IPS-20b (cell line): ENCODE measurements at regions not wholly inside any gene's neighbourhood (a gene's known extent, or its start where the extent isn't known, plus 50 kb on each side); places are given as distances from the start of the nearest gene placed in this dataset.
"Not testable (repeated sequence)": the region's sequence is repeated elsewhere in the genome, so short reads cannot be mapped to it uniquely, and the experiment has no call there.

Experiments used
- H3K27ac ChIP-seq: one replicate; pipeline ENCODE4 v1.5.1; 2013; ENCODE audit warnings: low read length
- H3K27me3 ChIP-seq: 2 replicates; pipeline ENCODE4 v1.6.1; 2013; ENCODE audit warnings: mild to moderate bottlenecking, low read length, inconsistent platforms; ENCODE audit not compliant: insufficient read depth
- H3K36me3 ChIP-seq: 2 replicates; pipeline ENCODE4 v1.6.1; 2013; ENCODE audit warnings: low read depth, mild to moderate bottlenecking, inconsistent platforms, low read length, moderate library complexity; ENCODE audit not compliant: insufficient read depth
- H3K4me1 ChIP-seq: 2 replicates; pipeline ENCODE4 v1.6.1; 2013; ENCODE audit warnings: mild to moderate bottlenecking, control low read depth, inconsistent platforms, low read length, moderate library complexity; ENCODE audit not compliant: insufficient read depth
- H3K4me3 ChIP-seq: 2 replicates; pipeline ENCODE4 v1.5.1; 2013; ENCODE audit warnings: mild to moderate bottlenecking, low read length, inconsistent platforms
- H3K9ac ChIP-seq: 2 replicates; pipeline ENCODE4 v1.6.1; 2013; ENCODE audit warnings: low read depth, mild to moderate bottlenecking, inconsistent platforms, low read length, moderate library complexity
- H3K9me3 ChIP-seq: 2 replicates; pipeline ENCODE4 v1.6.1; 2013; ENCODE audit warnings: mild to moderate bottlenecking, low read depth, low read length, inconsistent platforms; ENCODE audit not compliant: insufficient read depth

DNA sequence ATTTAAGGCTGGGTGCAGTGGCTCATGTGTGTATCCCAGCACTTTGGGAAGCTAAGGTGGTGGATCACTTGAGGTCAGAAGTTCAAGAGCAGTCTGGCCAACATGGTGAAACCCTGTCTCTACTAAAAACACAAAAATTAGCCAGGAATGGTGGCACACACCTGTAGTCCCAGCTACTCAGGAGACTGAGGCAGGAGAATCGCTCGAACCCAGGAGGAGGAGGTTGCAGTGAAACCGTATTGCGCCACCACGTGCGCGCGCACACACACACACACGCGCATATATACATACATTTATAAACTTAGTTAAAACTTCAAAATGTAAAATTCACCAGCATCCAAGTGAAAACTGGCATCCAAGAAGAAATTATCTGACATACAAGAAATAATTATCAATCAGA is 753.7 kb upstream of the SLITRK5 start:
- not testable (repeated sequence) for H3K27ac ChIP-seq, H3K9ac ChIP-seq, H3K27me3 ChIP-seq, H3K4me1 ChIP-seq, H3K9me3 ChIP-seq, H3K4me3 ChIP-seq, H3K36me3 ChIP-seq

GRCh38 chr13:86918682-86919081 is 752.5 kb upstream of the SLITRK5 start:
- no peak overlapping the region for H3K27ac ChIP-seq
- H3K36me3 ChIP-seq = no peaks in the 10 kb centered on the region
- peaks cover 8% of the 10 kb centered on the region; the same call in 1 of the 2 replicates for H3K4me1 ChIP-seq
- no peak overlapping the region for H3K4me3 ChIP-seq
- no peak overlapping the region for H3K9ac ChIP-seq
- H3K27me3 ChIP-seq = no peaks in the 10 kb centered on the region; the same call in 1 of the 2 replicates
- no peaks in the 10 kb centered on the region for H3K9me3 ChIP-seq

DNA sequence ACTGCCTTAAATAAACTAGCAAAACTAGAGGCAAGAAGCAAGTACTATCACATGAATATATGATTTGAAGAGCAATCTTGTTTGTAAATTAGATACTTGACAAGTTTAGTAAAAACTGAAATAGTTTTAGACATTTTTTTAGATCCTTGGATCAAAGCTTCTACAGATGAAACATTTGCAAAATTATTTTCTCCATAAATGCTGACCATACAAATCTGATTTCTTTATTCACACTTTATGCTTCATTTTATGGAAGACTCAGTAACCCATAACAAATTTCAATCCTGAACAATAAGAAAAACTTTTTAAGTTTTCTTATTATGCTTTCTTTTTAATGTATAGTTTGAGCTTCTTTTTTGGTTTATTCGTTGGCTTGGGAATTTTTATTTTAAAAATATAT is 750.2 kb upstream of the SLITRK5 start:
- H3K36me3 ChIP-seq = no peaks in the 10 kb centered on the region
- no peaks in the 10 kb centered on the region for H3K27me3 ChIP-seq
- no peak overlapping the region for H3K9ac ChIP-seq
- no peak overlapping the region for H3K4me3 ChIP-seq
- H3K4me1 ChIP-seq = peaks cover 8% of the 10 kb centered on the region; the same call in 1 of the 2 replicates
- H3K27ac ChIP-seq = no peak overlapping the region
- no peaks in the 10 kb centered on the region for H3K9me3 ChIP-seq

GRCh38 chr13:86922936-86923335 is 748.2 kb upstream of the SLITRK5 start:
- Histone ChIP-seq H3K4me3 (no peak overlapping the region), H3K27me3 (no peaks in the 10 kb centered on the region), H3K36me3 (no peaks in the 10 kb centered on the region), H3K4me1 (peaks cover 8% of the 10 kb centered on the region; the same call in 1 of the 2 replicates), H3K9ac (no peak overlapping the region), H3K9me3 (no peaks in the 10 kb centered on the region; the same call in 1 of the 2 replicates), H3K27ac (no peak overlapping the region)

GRCh38 chr13:86926916-86927315 is 744.3 kb upstream of the SLITRK5 start:
- H3K9ac ChIP-seq, H3K27ac ChIP-seq, H3K36me3 ChIP-seq, H3K4me3 ChIP-seq, H3K27me3 ChIP-seq, H3K4me1 ChIP-seq, H3K9me3 ChIP-seq: not testable (repeated sequence)

- Histone ChIP-seq H3K9me3 (no peaks in the 10 kb centered on the region), H3K27ac (no peak overlapping the region), H3K36me3 (no peaks in the 10 kb centered on the region), H3K9ac (no peak overlapping the region), H3K4me1 (peaks cover 22% of the 10 kb centered on the region; the same call in 1 of the 2 replicates), H3K27me3 (no peaks in the 10 kb centered on the region), H3K4me3 (peak overlapping the region; percentile 20; the same call in 1 of the 2 replicates)
These were observed 738.3 kb upstream of the SLITRK5 start for GRCh38 chr13:86932776-86933334.

DNA sequence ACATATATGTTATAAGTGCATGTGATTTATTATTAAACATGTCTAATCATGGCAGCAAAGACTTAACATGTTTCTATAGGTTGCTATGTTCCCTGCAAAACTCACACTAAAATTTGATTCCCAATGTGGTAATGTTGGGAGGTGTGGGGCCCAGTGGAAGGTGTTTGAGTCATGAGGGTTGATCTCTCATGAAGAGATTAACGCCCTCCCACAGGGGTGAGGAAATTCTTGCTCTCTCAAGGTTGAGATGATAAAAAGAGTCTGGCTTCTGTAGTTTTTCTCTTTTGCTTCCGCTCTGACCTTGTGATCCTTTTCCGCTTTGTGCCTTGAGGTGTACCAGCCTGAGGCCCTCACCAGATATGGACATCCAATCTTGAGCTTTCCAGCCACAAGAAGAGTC is 737.5 kb upstream of the SLITRK5 start:
- Histone ChIP-seq H3K36me3 (no peaks in the 10 kb centered on the region), H3K27ac (peak overlapping the region; percentile 13)

GRCh38 chr13:86937316-86937715 is 733.9 kb upstream of the SLITRK5 start:
- H3K4me3 ChIP-seq = no peak overlapping the region
- H3K4me1 ChIP-seq = peaks cover 16% of the 10 kb centered on the region; the same call in 1 of the 2 replicates
- no peaks in the 10 kb centered on the region for H3K9me3 ChIP-seq
- no peak overlapping the region for H3K9ac ChIP-seq
- no peaks in the 10 kb centered on the region for H3K27me3 ChIP-seq
- no peak overlapping the region for H3K27ac ChIP-seq
- H3K36me3 ChIP-seq = no peaks in the 10 kb centered on the region

More for the DNA sequence above, 737.5 kb upstream of the SLITRK5 start:
- Histone ChIP-seq H3K4me3 (peak overlapping the region; percentile 29; the same call in 1 of the 2 replicates), H3K9me3 (no peaks in the 10 kb centered on the region), H3K9ac (no peak overlapping the region), H3K27me3 (no peaks in the 10 kb centered on the region), H3K4me1 (peaks cover 22% of the 10 kb centered on the region; the same call in 1 of the 2 replicates)

DNA sequence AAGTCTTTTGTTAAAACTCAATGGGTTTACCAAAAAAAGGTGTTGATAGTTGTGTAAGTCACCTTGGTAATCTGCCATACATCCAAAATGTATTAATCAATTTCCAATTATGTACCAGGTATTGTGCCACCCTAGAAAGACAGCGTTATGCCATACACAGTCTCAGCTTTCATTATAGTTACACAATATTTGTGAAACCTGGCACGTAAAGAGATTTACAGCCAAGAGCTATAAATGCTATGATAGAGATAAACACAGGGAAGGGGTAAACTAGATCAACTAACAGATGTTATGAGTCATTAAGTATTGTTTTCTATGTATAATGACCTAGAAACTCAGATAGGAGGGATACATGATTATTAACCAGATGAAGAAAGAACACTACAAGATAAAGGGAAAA is 725.6 kb upstream of the SLITRK5 start:
- H3K36me3 ChIP-seq = no peaks in the 10 kb centered on the region
- H3K27ac ChIP-seq = no peak overlapping the region
- no peak overlapping the region for H3K4me3 ChIP-seq
- no peaks in the 10 kb centered on the region for H3K4me1 ChIP-seq
- H3K9me3 ChIP-seq = no peaks in the 10 kb centered on the region
- no peaks in the 10 kb centered on the region for H3K27me3 ChIP-seq
- no peak overlapping the region for H3K9ac ChIP-seq

DNA sequence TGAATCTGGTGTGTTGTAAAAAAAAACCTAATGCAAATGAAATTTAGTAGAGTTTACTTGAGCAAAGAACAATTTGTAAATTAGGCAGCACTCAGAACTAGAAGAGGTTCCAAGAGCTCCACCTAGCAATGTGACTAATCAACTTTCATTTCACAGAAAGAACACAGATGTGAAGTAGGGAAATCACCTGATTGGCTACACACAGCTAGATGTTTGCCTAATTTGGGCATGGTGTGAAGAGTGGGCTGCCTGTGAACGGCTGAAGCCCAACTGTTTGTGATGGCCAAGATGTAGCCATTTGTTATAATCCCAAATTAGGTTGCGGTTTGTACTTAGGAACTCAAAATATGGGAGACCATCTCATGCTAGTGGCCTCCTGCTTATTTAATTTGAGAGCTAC is 724.4 kb upstream of the SLITRK5 start:
- Histone ChIP-seq H3K9me3 (no peaks in the 10 kb centered on the region), H3K27me3 (no peaks in the 10 kb centered on the region), H3K27ac (no peak overlapping the region), H3K4me1 (no peaks in the 10 kb centered on the region), H3K4me3 (no peak overlapping the region), H3K36me3 (no peaks in the 10 kb centered on the region), H3K9ac (no peak overlapping the region)

GRCh38 chr13:86954341-86954740 is 716.8 kb upstream of the SLITRK5 start:
- no peak overlapping the region for H3K27ac ChIP-seq
- no peaks in the 10 kb centered on the region for H3K4me1 ChIP-seq
- H3K27me3 ChIP-seq = no peaks in the 10 kb centered on the region
- H3K36me3 ChIP-seq = no peaks in the 10 kb centered on the region
- H3K9me3 ChIP-seq = no peaks in the 10 kb centered on the region
- H3K4me3 ChIP-seq = no peak overlapping the region
- no peak overlapping the region for H3K9ac ChIP-seq

- Histone ChIP-seq H3K4me1 (no peaks in the 10 kb centered on the region), H3K27ac (no peak overlapping the region), H3K4me3 (no peak overlapping the region), H3K36me3 (no peaks in the 10 kb centered on the region), H3K9me3 (no peaks in the 10 kb centered on the region), H3K27me3 (no peaks in the 10 kb centered on the region), H3K9ac (no peak overlapping the region)
These were observed 710.3 kb upstream of the SLITRK5 start for GRCh38 chr13:86960876-86961275.
